Neutrophil (primary cell): ENCODE measurements at regions not wholly inside any gene's neighbourhood (a gene's known extent, or its start where the extent isn't known, plus 50 kb on each side); places are given as distances from the start of the nearest gene placed in this dataset.
"Not testable (repeated sequence)": the region's sequence is repeated elsewhere in the genome, so short reads cannot be mapped to it uniquely, and the experiment has no call there.

Source experiments
- H3K27ac ChIP-seq: fragments of 200-600 bp; sonication (generic); 2 replicates; pipeline ENCODE4 v1.5.1; 2016; ENCODE audit warnings: mild to moderate bottlenecking, moderate library complexity
- H3K27me3 ChIP-seq: fragments of 200-600 bp; sonication (generic); 2 replicates; pipeline ENCODE4 v1.6.0; 2016; ENCODE audit warnings: mild to moderate bottlenecking
- H3K36me3 ChIP-seq: fragments of 200-600 bp; sonication (generic); 2 replicates; pipeline ENCODE4 v1.5.1; 2017
- H3K4me1 ChIP-seq, 2 experiments: fragments of 200-600 bp in 1 of 2; sonication (generic) in 1 of 2; 1 replicate in 1 of 2; 2 replicates in 1 of 2; pipeline versions ENCODE4 v1.5.1 to v1.6.1; 2013 to 2016; ENCODE audit warnings: low read depth in 1 of 2, low read length in 1 of 2, mild to moderate bottlenecking in 1 of 2, moderate library complexity in 1 of 2; ENCODE audit not compliant: control insufficient read depth in 1 of 2, insufficient read depth in 1 of 2
- H3K4me3 ChIP-seq, 2 experiments: fragments of 200-600 bp in 1 of 2; sonication (generic) in 1 of 2; 1 replicate in 1 of 2; 2 replicates in 1 of 2; pipeline ENCODE4 v1.5.1; 2013 to 2016; ENCODE audit warnings: low read depth in 1 of 2, low read length in 1 of 2, mild to moderate bottlenecking in 1 of 2, moderate library complexity in 1 of 2
- H3K9me3 ChIP-seq: fragments of 200-600 bp; sonication (generic); 2 replicates; pipeline ENCODE4 v1.5.1; 2016
- CTCF ChIP-seq: fragments of 200-600 bp; sonication (generic); IDR thresholded peaks from 2 replicates; pipeline ENCODE4 v1.5.1; 2016; ENCODE audit warnings: antibody characterized with exemption

GRCh38 chr12:83753904-83754303 lies 1067.2 kb downstream of the TMTC2 start:
- no peak for TF ChIP-seq CTCF
- no peaks in the 10 kb centered on the region for H3K27me3 ChIP-seq
- no peaks in the 10 kb centered on the region for H3K4me1 ChIP-seq
- H3K9me3 ChIP-seq: no peaks in the 10 kb centered on the region
- H3K36me3 ChIP-seq: no peaks in the 10 kb centered on the region
- no peak overlapping the region for H3K27ac ChIP-seq
- H3K4me3 ChIP-seq: no peak overlapping the region

- Histone ChIP-seq H3K4me3 (no peak overlapping the region), H3K4me1 (no peaks in the 10 kb centered on the region), H3K27me3 (no peaks in the 10 kb centered on the region), H3K9me3 (no peaks in the 10 kb centered on the region), H3K36me3 (no peaks in the 10 kb centered on the region), H3K27ac (no peak overlapping the region)
- TF ChIP-seq CTCF: no peak
Measured at GRCh38 chr12:83753205-83753604, 1066.5 kb downstream of the TMTC2 start.

GRCh38 chr12:83739607-83740006 lies 1052.9 kb downstream of the TMTC2 start:
- no peak for TF ChIP-seq CTCF
- no peaks in the 10 kb centered on the region for H3K36me3 ChIP-seq
- H3K4me3 ChIP-seq: no peak overlapping the region
- H3K27ac ChIP-seq: no peak overlapping the region
- no peaks in the 10 kb centered on the region for H3K4me1 ChIP-seq
- no peaks in the 10 kb centered on the region for H3K27me3 ChIP-seq
- H3K9me3 ChIP-seq: no peaks in the 10 kb centered on the region

DNA sequence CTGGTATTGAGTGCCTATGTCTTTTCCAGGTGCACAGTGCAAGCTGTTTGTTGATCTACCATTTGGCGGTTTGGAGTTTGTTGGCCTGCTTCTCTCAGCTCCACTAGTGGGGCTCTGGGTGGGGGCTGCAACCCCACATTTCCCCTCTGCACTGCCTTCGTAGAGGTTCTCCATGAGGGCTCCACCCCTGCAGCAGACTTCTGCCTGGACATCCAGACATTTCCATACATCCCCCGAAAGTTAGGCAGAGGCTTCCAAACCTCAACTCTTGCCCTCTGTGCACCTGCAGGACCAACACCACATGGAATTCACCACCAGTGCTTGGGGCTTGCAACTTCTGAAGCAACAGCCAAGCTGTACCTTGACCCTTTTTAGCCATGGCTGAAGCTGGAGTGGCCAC lies 1024.1 kb downstream of the TMTC2 start:
- no peak for TF ChIP-seq CTCF
- Histone ChIP-seq H3K4me1 (no peaks in the 10 kb centered on the region), H3K27ac (no peak overlapping the region), H3K4me3 (no peak overlapping the region), H3K27me3 (no peaks in the 10 kb centered on the region), H3K9me3 (peaks cover 4% of the 10 kb centered on the region), H3K36me3 (no peaks in the 10 kb centered on the region)

DNA sequence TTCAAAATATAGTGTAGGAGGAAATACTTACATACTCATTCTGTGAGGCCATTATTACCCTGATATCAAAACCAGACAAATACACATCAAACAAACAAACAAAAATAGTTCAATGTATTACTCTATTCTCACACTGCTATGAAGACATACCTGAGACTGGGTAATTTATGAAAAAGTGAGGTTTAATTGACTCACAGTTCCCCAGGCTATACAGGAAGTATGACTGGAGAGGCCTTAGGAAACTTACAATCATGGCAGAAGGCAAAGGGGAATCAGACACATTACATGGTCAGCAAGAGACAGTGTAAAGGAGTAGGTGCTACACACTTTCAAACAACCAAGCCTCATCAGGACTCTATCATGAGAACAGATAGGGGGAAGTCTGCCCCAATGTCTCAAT lies 1023.2 kb downstream of the TMTC2 start:
- no peak overlapping the region for H3K27ac ChIP-seq
- no peaks in the 10 kb centered on the region for H3K36me3 ChIP-seq
- H3K27me3 ChIP-seq: no peaks in the 10 kb centered on the region
- no peak overlapping the region for H3K4me3 ChIP-seq
- peaks cover 4% of the 10 kb centered on the region for H3K9me3 ChIP-seq
- TF ChIP-seq CTCF: no peak
- H3K4me1 ChIP-seq: no peaks in the 10 kb centered on the region

DNA sequence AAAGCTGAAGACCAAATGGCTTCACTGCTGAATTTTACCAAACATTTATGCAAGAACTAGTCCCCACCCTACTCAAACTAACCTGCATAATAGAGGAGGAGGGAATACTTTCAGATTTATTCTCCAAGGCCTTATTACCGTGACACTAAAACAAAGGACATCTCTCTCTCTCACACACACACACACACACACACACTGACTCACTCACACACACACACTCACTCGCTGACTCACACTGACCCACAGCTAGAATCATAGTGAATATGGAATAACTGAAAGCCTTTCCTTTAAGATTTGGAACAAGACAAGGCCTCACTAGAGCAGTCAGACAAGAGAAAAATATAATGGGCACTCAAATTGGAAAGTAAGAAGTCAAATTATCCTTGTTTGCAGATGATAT lies 1014.1 kb downstream of the TMTC2 start:
- Histone ChIP-seq H3K9me3 (no peaks in the 10 kb centered on the region), H3K4me3 (no peak overlapping the region), H3K27me3 (no peaks in the 10 kb centered on the region), H3K27ac (no peak overlapping the region), H3K4me1 (no peaks in the 10 kb centered on the region), H3K36me3 (no peaks in the 10 kb centered on the region)
- TF ChIP-seq CTCF: no peak

GRCh38 chr12:83696311-83696710 lies 1009.6 kb downstream of the TMTC2 start:
- not testable (repeated sequence) for H3K27ac ChIP-seq, H3K27me3 ChIP-seq, H3K4me1 ChIP-seq, H3K9me3 ChIP-seq, H3K4me3 ChIP-seq, H3K36me3 ChIP-seq
